Neural cell (in vitro differentiated cells): ENCODE measurements at regions not wholly inside any gene's neighbourhood (a gene's known extent, or its start where the extent isn't known, plus 50 kb on each side); places are given as distances from the start of the nearest gene placed in this dataset.

Source experiments
- EP300 ChIP-seq: fragments of 450-650 bp; conservative IDR thresholded peaks from 2 replicates; pipeline ENCODE4 v1.6.1; 2014; ENCODE audit warnings: antibody characterized with exemption, mild to moderate bottlenecking, moderate library complexity; ENCODE audit not compliant: poor library complexity, severe bottlenecking
- EZH2 ChIP-seq: fragments of 200-600, 300-800 bp; shearing (Covaris generic), sonication (generic); IDR thresholded peaks from 2 replicates; pipeline ENCODE4 v1.6.1; 2014; ENCODE audit warnings: antibody characterized with exemption, low read length, borderline replicate concordance, mild to moderate bottlenecking; ENCODE audit not compliant: insufficient read depth, poor library complexity, severe bottlenecking
- SMC3 ChIP-seq: fragments of 450-650 bp; conservative IDR thresholded peaks from 2 replicates; pipeline ENCODE4 v1.6.1; 2014; ENCODE audit warnings: antibody characterized with exemption, mild to moderate bottlenecking, moderate library complexity; ENCODE audit not compliant: poor library complexity
- TAF1 ChIP-seq: IDR thresholded peaks from 2 replicates; pipeline ENCODE4 v1.6.1; 2012; ENCODE audit warnings: low read depth
- TF ChIP-seq, protein P1 (sequence below): fragments of 450-650 bp; IDR thresholded peaks from 2 replicates; pipeline ENCODE4 v1.5.1; 2014; ENCODE audit warnings: antibody characterized with exemption, mild to moderate bottlenecking, moderate library complexity; ENCODE audit not compliant: poor library complexity, severe bottlenecking

- TF ChIP-seq EP300 (no peak), SMC3 (no peak), TAF1 (no peak), EZH2 (no peak)
- TF ChIP-seq, protein P1, sequence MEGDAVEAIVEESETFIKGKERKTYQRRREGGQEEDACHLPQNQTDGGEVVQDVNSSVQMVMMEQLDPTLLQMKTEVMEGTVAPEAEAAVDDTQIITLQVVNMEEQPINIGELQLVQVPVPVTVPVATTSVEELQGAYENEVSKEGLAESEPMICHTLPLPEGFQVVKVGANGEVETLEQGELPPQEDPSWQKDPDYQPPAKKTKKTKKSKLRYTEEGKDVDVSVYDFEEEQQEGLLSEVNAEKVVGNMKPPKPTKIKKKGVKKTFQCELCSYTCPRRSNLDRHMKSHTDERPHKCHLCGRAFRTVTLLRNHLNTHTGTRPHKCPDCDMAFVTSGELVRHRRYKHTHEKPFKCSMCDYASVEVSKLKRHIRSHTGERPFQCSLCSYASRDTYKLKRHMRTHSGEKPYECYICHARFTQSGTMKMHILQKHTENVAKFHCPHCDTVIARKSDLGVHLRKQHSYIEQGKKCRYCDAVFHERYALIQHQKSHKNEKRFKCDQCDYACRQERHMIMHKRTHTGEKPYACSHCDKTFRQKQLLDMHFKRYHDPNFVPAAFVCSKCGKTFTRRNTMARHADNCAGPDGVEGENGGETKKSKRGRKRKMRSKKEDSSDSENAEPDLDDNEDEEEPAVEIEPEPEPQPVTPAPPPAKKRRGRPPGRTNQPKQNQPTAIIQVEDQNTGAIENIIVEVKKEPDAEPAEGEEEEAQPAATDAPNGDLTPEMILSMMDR, result no peak
These were observed 210.4 kb upstream of the SOX1 start for GRCh38 chr13:111856571-111856970.
